CD4-positive, alpha-beta T cell treated with Interleukin-21 for 1 hour (primary cell): ENCODE measurements at regions not wholly inside any gene's neighbourhood (a gene's known extent, or its start where the extent isn't known, plus 50 kb on each side); places are given as distances from the start of the nearest gene placed in this dataset.

Experiments
- DNase-seq: peaks from one replicate; pipeline ENCODE4 v3.0.0-alpha.2; 2020

- no peak for DNase-seq
Observed at GRCh38 chr10:29962166-29962850, 97.1 kb downstream of the JCAD start.

- DNase-seq: no peak
Observed at GRCh38 chr10:29961351-29961750, 98.0 kb downstream of the JCAD start.

GRCh38 chr10:29960261-29960660 is 99.1 kb downstream of the JCAD start:
- DNase-seq: no peak

- DNase-seq: no peak
Observed at GRCh38 chr10:29959586-29959985, 99.8 kb downstream of the JCAD start.

GRCh38 chr10:29958440-29958839 is 100.9 kb downstream of the JCAD start:
- no peak for DNase-seq

- no peak for DNase-seq
Observed at GRCh38 chr10:29957907-29958331, 101.5 kb downstream of the JCAD start.

GRCh38 chr10:29957236-29957635 is 102.2 kb downstream of the JCAD start:
- DNase-seq: no peak

- DNase-seq: no peak
Observed at GRCh38 chr10:29956335-29956924, 103.0 kb downstream of the JCAD start.

- DNase-seq: no peak
Observed at GRCh38 chr10:29955329-29955935, 104.0 kb downstream of the JCAD start.

- no peak for DNase-seq
Observed at GRCh38 chr10:29951441-29951931, 107.9 kb downstream of the JCAD start.

- DNase-seq: no peak
Observed at GRCh38 chr10:29950391-29950790, 109.0 kb downstream of the JCAD start.

GRCh38 chr10:29949411-29950011 is 109.9 kb downstream of the JCAD start:
- no peak for DNase-seq

GRCh38 chr10:29948881-29949355 is 110.5 kb downstream of the JCAD start:
- no peak for DNase-seq

- DNase-seq: no peak
Observed at GRCh38 chr10:29947701-29948060, 111.7 kb downstream of the JCAD start.

- no peak for DNase-seq
Observed at GRCh38 chr10:29946953-29947700, 112.3 kb downstream of the JCAD start.

- DNase-seq: no peak
Observed at GRCh38 chr10:29946614-29946952, 112.8 kb downstream of the JCAD start.

- no peak for DNase-seq
Observed at GRCh38 chr10:29941476-29941875, 117.9 kb downstream of the JCAD start.

- DNase-seq: no peak
Observed at GRCh38 chr10:29932991-29933390, 126.4 kb downstream of the JCAD start.

- no peak for DNase-seq
Observed at GRCh38 chr10:29931833-29932232, 127.6 kb downstream of the JCAD start.

- DNase-seq: no peak
Observed at GRCh38 chr10:29929006-29929405, 130.4 kb downstream of the JCAD start.

GRCh38 chr10:29926693-29927048 is 132.7 kb downstream of the JCAD start:
- no peak for DNase-seq

- no peak for DNase-seq
Observed at GRCh38 chr10:29925771-29926692, 133.4 kb downstream of the JCAD start.
